Gastroesophageal sphincter (tissue), 2 donors: ENCODE measurements at regions not wholly inside any gene's neighbourhood (a gene's known extent, or its start where the extent isn't known, plus 50 kb on each side); places are given as distances from the start of the nearest gene placed in this dataset.

Experiments used
- EP300 ChIP-seq: sonication (generic); formaldehyde crosslinking; IDR thresholded peaks from one replicate; pipeline ENCODE4 v1.6.1; 2017; ENCODE audit warnings: antibody characterized with exemption, mild to moderate bottlenecking
- POLR2AphosphoS5 ChIP-seq: sonication (generic); formaldehyde crosslinking; IDR thresholded peaks from one replicate; pipeline ENCODE4 v1.6.1; 2017; ENCODE audit warnings: antibody characterized with exemption

- no peak for TF ChIP-seq POLR2AphosphoS5
- TF ChIP-seq EP300: no peak
Observed at GRCh38 chr4:175407926-175408325, 404.1 kb downstream of the GPM6A start.
